ENCODE measurements at regions not wholly inside any gene's neighbourhood (a gene's known extent, or its start where the extent isn't known, plus 50 kb on each side); places are given as distances from the start of the nearest gene placed in this dataset.
"Not testable (repeated sequence)": the region's sequence is repeated elsewhere in the genome, so short reads cannot be mapped to it uniquely, and the experiment has no call there.

DNA sequence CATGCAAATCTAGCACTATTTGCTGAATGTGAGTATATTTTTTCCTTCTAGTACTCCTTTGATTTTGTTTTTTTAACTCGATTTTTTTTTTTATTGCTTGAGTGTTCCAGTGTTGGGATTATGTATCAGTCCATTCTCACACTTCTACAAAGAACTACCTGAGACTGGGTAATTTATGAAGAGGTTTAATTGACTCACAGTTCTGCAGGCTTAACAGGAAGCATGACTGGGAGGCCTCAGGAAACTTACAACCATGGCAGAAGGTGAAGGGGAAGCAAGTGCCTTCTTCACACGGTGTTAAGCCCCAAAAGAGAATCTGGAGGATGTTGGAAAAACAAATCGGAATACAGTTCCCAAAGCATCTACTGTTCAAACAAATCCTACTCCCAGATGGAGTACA is 69.1 kb downstream of the ZNF518B start:
- 62 to 64% methylated on average over 3 of the region's 3 CpGs for WGBS, 2 donors
- not testable (repeated sequence) for H3K4me1 ChIP-seq, H3K36me3 ChIP-seq, DNase-seq, H3K4me3 ChIP-seq, H3K27ac ChIP-seq, H3K27me3 ChIP-seq, ATAC-seq
- peaks cover 0 to 17% (median 0%) of the 10 kb centered on the region in 11 donors for H3K9me3 ChIP-seq
- intact Hi-C loops (cut with DNase I): loop anchor here in 1 of 10 donors (2.0 kb wide), 1 partner anchor 15 kb away; no protein-coding TSS in a partner anchor

DNA sequence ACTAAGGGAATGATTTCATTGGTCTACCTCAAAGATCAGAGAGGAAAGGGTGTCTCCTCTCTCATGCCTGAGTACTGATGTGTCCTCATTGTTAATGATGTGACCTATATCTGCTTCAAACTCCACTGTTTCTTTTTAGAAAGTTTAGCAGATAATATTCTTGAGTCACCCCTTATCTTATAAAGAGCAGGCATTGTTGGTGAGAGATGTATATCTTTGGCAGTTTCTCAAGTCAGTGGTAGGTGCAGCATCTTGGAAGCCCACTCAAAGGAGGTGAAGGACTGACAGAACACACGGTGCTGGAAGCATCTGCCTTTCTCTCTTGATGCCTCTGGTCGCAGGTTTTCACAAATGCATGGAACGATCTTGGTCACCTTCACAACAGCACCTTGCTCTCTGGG is 71.2 kb downstream of the ZNF518B start:
- no peaks in the 10 kb centered on the region for H3K36me3 ChIP-seq
- H3K4me1 ChIP-seq: no peaks in the 10 kb centered on the region
- 77 to 87% methylated on average over 3 of the region's 3 CpGs for WGBS, 2 donors
- H3K4me3 ChIP-seq: no peak overlapping the region
- DNase-seq (no peak), ATAC-seq (no peak)
- TF ChIP-seq, protein P1, sequence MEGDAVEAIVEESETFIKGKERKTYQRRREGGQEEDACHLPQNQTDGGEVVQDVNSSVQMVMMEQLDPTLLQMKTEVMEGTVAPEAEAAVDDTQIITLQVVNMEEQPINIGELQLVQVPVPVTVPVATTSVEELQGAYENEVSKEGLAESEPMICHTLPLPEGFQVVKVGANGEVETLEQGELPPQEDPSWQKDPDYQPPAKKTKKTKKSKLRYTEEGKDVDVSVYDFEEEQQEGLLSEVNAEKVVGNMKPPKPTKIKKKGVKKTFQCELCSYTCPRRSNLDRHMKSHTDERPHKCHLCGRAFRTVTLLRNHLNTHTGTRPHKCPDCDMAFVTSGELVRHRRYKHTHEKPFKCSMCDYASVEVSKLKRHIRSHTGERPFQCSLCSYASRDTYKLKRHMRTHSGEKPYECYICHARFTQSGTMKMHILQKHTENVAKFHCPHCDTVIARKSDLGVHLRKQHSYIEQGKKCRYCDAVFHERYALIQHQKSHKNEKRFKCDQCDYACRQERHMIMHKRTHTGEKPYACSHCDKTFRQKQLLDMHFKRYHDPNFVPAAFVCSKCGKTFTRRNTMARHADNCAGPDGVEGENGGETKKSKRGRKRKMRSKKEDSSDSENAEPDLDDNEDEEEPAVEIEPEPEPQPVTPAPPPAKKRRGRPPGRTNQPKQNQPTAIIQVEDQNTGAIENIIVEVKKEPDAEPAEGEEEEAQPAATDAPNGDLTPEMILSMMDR (IDR thresholded peaks at IDR 0.05): no peak
- H3K27me3 ChIP-seq: no peaks in the 10 kb centered on the region
- intact Hi-C loops (cut with DNase I): no loop called here
- H3K9me3 ChIP-seq: peaks cover 0 to 8% (median 0%) of the 10 kb centered on the region in 11 donors
- H3K27ac ChIP-seq: no peak overlapping the region

DNA sequence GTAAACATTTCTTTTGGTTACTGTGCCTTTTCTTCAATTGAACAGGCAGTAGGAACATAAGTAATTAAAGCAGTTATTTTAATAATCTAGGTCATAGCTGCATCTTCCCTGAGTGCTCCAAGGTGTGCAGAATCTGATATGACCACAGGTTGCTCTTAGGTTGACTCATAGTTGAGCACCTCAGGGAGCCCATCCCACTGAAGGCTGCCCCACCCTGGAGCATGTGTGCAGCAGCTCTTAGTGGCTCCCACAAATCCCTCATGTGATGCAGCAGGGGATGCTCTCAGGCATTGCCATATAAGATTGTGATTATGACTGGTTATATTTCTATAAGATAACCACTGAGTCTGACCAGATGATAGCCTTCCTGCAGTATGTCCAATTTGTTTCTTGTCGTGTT is 72.3 kb downstream of the ZNF518B start:
- intact Hi-C loops (cut with DNase I): loop anchor here in 1 of 10 donors (5.0 kb wide), 1 partner anchor 208 kb away; no protein-coding TSS in a partner anchor
- no peak for ATAC-seq

DNA sequence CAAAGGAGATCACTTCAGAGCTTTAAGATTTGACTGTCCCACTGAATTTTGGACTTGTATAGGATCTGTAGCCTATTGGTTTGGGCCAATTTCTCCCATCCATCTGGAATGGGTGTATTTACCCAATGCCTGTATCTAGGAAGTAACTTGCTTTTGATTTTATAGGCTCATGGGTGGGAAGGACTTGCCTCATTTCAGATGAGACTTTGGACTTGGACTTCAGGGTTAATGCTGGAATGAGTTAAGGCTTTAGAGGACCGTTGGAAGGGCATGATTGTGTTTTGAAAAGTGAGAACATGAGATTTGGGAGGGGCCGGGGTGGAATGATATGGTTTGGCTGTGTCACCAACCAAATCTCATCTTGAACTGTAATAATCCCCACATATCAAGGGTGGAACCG is 73.8 kb downstream of the ZNF518B start:
- Histone ChIP-seq H3K4me1 (no peaks in the 10 kb centered on the region), H3K4me3 (no peak overlapping the region), H3K9me3 (no peaks in the 10 kb centered on the region), H3K27me3 (no peaks in the 10 kb centered on the region), H3K27ac (no peak overlapping the region), H3K36me3 (no peaks in the 10 kb centered on the region)
- 64 to 75% methylated on average over 3 of the region's 3 CpGs for WGBS, 2 donors
- intact Hi-C loops (cut with DNase I): loop anchor here in 1 of 10 donors (5.0 kb wide), 1 partner anchor 206 kb away; no protein-coding TSS in a partner anchor
- DNase-seq (no peak), ATAC-seq (no peak)
- TF ChIP-seq, protein P1 (IDR thresholded peaks at IDR 0.05): no peak

More for the DNA sequence above, 72.3 kb downstream of the ZNF518B start:
- H3K27me3 ChIP-seq: no peaks in the 10 kb centered on the region
- H3K4me3 ChIP-seq: no peak overlapping the region
- H3K9me3 ChIP-seq: no peaks in the 10 kb centered on the region
- H3K27ac ChIP-seq: no peak overlapping the region
- DNase-seq: no peak
- WGBS, 2 donors: 59 to 77% methylated on average over 1 of the region's 1 CpG
- H3K36me3 ChIP-seq: no peaks in the 10 kb centered on the region
- TF ChIP-seq, protein P1 (IDR thresholded peaks at IDR 0.05): no peak
- H3K4me1 ChIP-seq: no peaks in the 10 kb centered on the region

DNA sequence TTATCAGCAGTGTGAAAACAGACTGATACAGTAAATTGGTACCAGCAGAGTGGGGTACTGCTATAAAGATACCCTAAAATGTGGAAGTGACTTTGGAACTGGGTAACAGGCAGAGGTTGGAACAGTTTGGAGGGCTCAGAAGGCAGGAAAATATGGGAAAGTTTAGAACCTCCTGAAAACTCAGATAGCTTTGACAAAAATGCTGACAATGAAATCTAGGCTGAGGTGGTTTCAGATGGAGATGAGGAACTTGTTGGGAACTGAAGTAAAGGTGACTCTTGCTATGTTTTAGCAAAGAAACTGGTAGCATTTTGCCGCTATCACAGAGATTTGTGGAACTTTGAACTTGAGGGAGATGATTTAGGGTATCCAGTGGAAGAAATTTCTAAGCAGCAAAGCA is 75.1 kb downstream of the ZNF518B start:
- intact Hi-C loops (cut with DNase I): loop anchor here in 1 of 10 donors (1.0 to 5.0 kb wide), 2 partner anchors 17 to 205 kb away; no protein-coding TSS in a partner anchor
- not testable (repeated sequence) for H3K4me3 ChIP-seq, H3K36me3 ChIP-seq, H3K9me3 ChIP-seq, ATAC-seq, H3K27me3 ChIP-seq, H3K27ac ChIP-seq, DNase-seq, H3K4me1 ChIP-seq
- 83 to 85% methylated on average over 1 of the region's 1 CpG for WGBS, 2 donors
